Right lobe of liver (tissue), 4 donors: ENCODE measurements at regions not wholly inside any gene's neighbourhood (a gene's known extent, or its start where the extent isn't known, plus 50 kb on each side); places are given as distances from the start of the nearest gene placed in this dataset.

ENCODE experiments used
- POLR2A ChIP-seq: fragments of 450-650 bp; IDR thresholded peaks from one replicate; pipeline ENCODE4 v1.6.1; 2017; ENCODE audit warnings: antibody characterized with exemption, mild to moderate bottlenecking
- TF ChIP-seq, protein P1 (sequence below), 4 donors: fragments of 200-600 bp in 3 of 4; fragments of 450-650 bp in 1 of 4; IDR thresholded peaks; one replicate each; pipeline versions ENCODE4 v1.5.1 to v1.8.0; 2016 to 2022; ENCODE audit warnings: antibody characterized with exemption in 4 of 4, mild to moderate bottlenecking in 2 of 4
- donor health status: DM: no; HTN: no; CAD: no.
- donor health status: DM: no; HTN: no; CAD: no.
- donor health status: DM: no; HTN: yes; CAD: no.

DNA sequence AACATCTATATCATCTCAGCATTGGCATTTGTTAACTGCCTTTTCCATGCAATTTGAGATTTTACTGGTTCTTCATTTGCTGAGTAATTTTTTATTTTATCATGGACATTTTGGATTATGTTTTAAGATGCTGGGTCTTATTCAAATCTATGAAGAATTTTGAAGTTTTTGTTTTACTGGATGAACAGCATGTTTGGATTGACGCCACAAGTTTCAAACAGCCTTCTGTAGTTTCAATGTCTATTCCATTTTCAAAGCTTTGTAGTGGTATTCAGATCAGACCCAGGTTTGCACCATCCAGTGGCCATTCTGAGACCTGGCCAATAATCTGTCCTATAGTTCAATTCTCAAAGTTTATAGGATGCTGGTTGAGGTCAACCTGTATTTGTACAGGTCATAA is 148.4 kb upstream of the STMND1 start:
- TF ChIP-seq, protein P1, sequence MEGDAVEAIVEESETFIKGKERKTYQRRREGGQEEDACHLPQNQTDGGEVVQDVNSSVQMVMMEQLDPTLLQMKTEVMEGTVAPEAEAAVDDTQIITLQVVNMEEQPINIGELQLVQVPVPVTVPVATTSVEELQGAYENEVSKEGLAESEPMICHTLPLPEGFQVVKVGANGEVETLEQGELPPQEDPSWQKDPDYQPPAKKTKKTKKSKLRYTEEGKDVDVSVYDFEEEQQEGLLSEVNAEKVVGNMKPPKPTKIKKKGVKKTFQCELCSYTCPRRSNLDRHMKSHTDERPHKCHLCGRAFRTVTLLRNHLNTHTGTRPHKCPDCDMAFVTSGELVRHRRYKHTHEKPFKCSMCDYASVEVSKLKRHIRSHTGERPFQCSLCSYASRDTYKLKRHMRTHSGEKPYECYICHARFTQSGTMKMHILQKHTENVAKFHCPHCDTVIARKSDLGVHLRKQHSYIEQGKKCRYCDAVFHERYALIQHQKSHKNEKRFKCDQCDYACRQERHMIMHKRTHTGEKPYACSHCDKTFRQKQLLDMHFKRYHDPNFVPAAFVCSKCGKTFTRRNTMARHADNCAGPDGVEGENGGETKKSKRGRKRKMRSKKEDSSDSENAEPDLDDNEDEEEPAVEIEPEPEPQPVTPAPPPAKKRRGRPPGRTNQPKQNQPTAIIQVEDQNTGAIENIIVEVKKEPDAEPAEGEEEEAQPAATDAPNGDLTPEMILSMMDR (IDR thresholded peaks at IDR 0.05), result no peak
- TF ChIP-seq POLR2A, result no peak
